Gastrocnemius medialis (tissue), 4 donors: ENCODE measurements at regions not wholly inside any gene's neighbourhood (a gene's known extent, or its start where the extent isn't known, plus 50 kb on each side); places are given as distances from the start of the nearest gene placed in this dataset.

Experiments
- ATAC-seq, 2 donors: fragments of 150-250 bp; one replicate each; pipeline ENCODE4 v1.9.1; 2016
- DNase-seq, 2 donors: peaks; one replicate each; pipeline ENCODE4 v3.0.0-alpha.2; 2019
- H3K27ac ChIP-seq, 4 donors: fragments of 200-600 bp; sonication (generic); 1 replicate in 1 of 4; 2 replicates in 3 of 4; pipeline ENCODE4 v1.5.1; 2016 to 2018; ENCODE audit warnings: mild to moderate bottlenecking in 2 of 4, moderate library complexity in 1 of 4
- H3K27me3 ChIP-seq, 3 donors: fragments of 200-600 bp; sonication (generic) in 2 of 3; 1 replicate in 1 of 3; 2 replicates in 2 of 3; pipeline versions ENCODE4 v1.5.1 to v1.6.0; 2016 to 2019; ENCODE audit warnings: mild to moderate bottlenecking in 1 of 3, moderate library complexity in 1 of 3
- H3K36me3 ChIP-seq, 2 donors: fragments of 200-600 bp; sonication (generic) in 1 of 2; one replicate each; pipeline ENCODE4 v1.5.1; 2017 to 2018
- H3K4me1 ChIP-seq, 2 donors: fragments of 200-600 bp; sonication (generic) in 1 of 2; one replicate each; pipeline ENCODE4 v1.5.1; 2016 to 2017; ENCODE audit warnings: mild to moderate bottlenecking in 2 of 2
- H3K4me3 ChIP-seq, 4 donors: fragments of 200-600 bp; sonication (generic) in 3 of 4; 1 replicate in 1 of 4; 2 replicates in 3 of 4; pipeline ENCODE4 v1.5.1; 2016 to 2019; ENCODE audit warnings: mild to moderate bottlenecking in 2 of 4
- H3K9me3 ChIP-seq, 3 donors: fragments of 200-600 bp; sonication (generic) in 2 of 3; 1 replicate in 1 of 3; 2 replicates in 2 of 3; pipeline ENCODE4 v1.5.1; 2016 to 2019
- CTCF ChIP-seq, 5 experiments: fragments of 450-650 bp in 3 of 5; fragments of 200-600 bp in 2 of 5; sonication (generic) in 2 of 5; IDR thresholded peaks in 4 of 5; conservative IDR thresholded peaks in 1 of 5; 1 replicate in 4 of 5; 2 replicates in 1 of 5; pipeline ENCODE4 v1.5.1; 2016 to 2019; ENCODE audit warnings: antibody characterized with exemption in 5 of 5, mild to moderate bottlenecking in 3 of 5, moderate library complexity in 3 of 5
- POLR2A ChIP-seq, 2 donors: fragments of 450-650 bp; IDR thresholded peaks; one replicate each; pipeline ENCODE4 v1.6.1; 2017; ENCODE audit warnings: antibody characterized with exemption in 2 of 2, mild to moderate bottlenecking in 2 of 2, moderate library complexity in 2 of 2
- in situ Hi-C, 4 donors: fragments of 200-750 bp; cut with MboI; loops; one replicate each; pipeline versions ENCODE4 v1.15.0 to v1.8.0; 2017; ENCODE audit warnings: low sequenced_read_pairs in 4 of 4
- intact Hi-C: fragments of 100-400 bp; cut with DNase I; formaldehyde crosslinking; loops from one replicate; pipeline ENCODE4 v1.15.1; 2023; ENCODE audit warnings: low total_unique reads

DNA sequence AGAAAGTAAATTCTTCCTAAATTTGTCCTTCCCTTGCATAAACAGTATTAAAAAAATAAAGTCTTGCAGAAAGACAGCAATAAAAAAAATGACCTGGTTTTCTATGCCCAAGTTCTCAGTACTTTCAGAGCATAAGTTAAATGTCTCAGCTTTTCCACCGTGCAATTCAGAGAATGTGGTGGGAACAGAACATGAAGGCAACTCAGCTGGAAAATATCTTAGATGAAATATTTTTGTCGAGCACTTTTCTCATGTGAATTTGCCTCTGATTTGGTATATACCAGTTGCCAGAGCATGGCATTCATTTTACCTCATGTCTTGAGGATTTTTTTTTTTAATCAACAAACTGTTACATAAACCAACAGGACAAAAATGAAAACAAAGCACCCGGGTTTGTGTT is 176.1 kb downstream of the CETN3 start:
- Histone ChIP-seq H3K9me3 (no peaks in the 10 kb centered on the region), H3K4me3 (no peak overlapping the region), H3K4me1 (no peaks in the 10 kb centered on the region), H3K36me3 (no peaks in the 10 kb centered on the region), H3K27ac (no peak overlapping the region), H3K27me3 (no peaks in the 10 kb centered on the region)
- in situ Hi-C loops (no loop called here), intact Hi-C loops (no loop called here)
- no peak for TF ChIP-seq CTCF (IDR thresholded peaks at IDR 0.05 in 4 of 5, conservative IDR thresholded peaks at IDR 0.05 in 1 of 5)
- TF ChIP-seq POLR2A (IDR thresholded peaks at IDR 0.05) = no peak
- ATAC-seq = no peak
- no peak for DNase-seq

GRCh38 chr5:90231688-90232087 is 177.9 kb downstream of the CETN3 start:
- no peak for TF ChIP-seq POLR2A (IDR thresholded peaks at IDR 0.05)
- no peak for TF ChIP-seq CTCF (IDR thresholded peaks at IDR 0.05 in 4 of 5, conservative IDR thresholded peaks at IDR 0.05 in 1 of 5)
- no peak for ATAC-seq
- H3K27ac ChIP-seq = no peak overlapping the region

GRCh38 chr5:90227683-90228082 is 181.9 kb downstream of the CETN3 start:
- no peak overlapping the region for H3K27ac ChIP-seq
- intact Hi-C loops (no loop called here), in situ Hi-C loops (no loop called here)
- no peak for TF ChIP-seq POLR2A (IDR thresholded peaks at IDR 0.05)
- no peak for TF ChIP-seq CTCF (IDR thresholded peaks at IDR 0.05 in 4 of 5, conservative IDR thresholded peaks at IDR 0.05 in 1 of 5)
- no peak overlapping the region for H3K4me3 ChIP-seq
- H3K27me3 ChIP-seq = no peaks in the 10 kb centered on the region
- H3K36me3 ChIP-seq = no peaks in the 10 kb centered on the region
- ATAC-seq (no peak), DNase-seq (no peak)
- no peaks in the 10 kb centered on the region for H3K9me3 ChIP-seq
- H3K4me1 ChIP-seq = no peaks in the 10 kb centered on the region

More at GRCh38 chr5:90231688-90232087, 177.9 kb downstream of the CETN3 start:
- DNase-seq = no peak
- Histone ChIP-seq H3K9me3 (no peaks in the 10 kb centered on the region), H3K36me3 (no peaks in the 10 kb centered on the region), H3K4me1 (no peaks in the 10 kb centered on the region), H3K27me3 (no peaks in the 10 kb centered on the region), H3K4me3 (no peak overlapping the region)
- in situ Hi-C loops (no loop called here), intact Hi-C loops (no loop called here)

DNA sequence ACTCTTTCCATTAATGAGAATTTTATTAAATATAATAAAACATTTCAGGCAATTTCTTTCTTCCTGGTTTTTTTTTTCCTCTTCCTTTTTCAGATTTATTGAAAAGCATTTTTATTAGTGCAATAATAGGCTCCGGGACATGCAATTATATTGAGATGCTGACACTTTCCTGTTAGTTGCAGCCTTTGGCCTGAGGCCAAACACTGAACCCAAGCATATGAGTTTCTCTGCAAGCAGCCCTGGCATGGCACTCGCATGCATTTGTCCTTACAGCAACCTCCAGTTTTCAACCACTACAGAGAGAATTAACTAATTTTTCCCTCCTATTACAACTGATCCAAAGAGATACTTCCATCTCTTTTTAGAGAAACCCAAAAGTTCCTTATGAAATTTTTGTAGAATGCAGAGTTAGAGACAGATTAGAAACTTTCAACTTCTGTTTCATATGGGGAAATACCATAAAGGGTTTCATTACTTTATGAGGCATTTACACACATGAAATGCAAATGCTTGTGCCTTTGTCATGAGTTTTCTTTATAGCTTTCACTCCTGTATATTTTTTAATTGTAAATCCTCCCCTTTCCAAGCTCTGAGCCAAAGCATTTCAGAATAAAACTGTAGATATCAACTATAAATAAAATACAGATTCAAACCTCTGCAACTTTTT is 183.0 kb downstream of the CETN3 start:
- Histone ChIP-seq H3K27me3 (no peaks in the 10 kb centered on the region), H3K4me3 (no peak overlapping the region), H3K36me3 (no peaks in the 10 kb centered on the region), H3K27ac (no peak overlapping the region), H3K9me3 (no peaks in the 10 kb centered on the region), H3K4me1 (no peaks in the 10 kb centered on the region)
- intact Hi-C loops = no loop called here
- ATAC-seq (no peak), DNase-seq (no peak)
- in situ Hi-C loops = no loop called here
- TF ChIP-seq CTCF (IDR thresholded peaks at IDR 0.05 in 4 of 5, conservative IDR thresholded peaks at IDR 0.05 in 1 of 5) (no peak), POLR2A (IDR thresholded peaks at IDR 0.05) (no peak)

GRCh38 chr5:90224342-90224741 is 185.2 kb downstream of the CETN3 start:
- intact Hi-C loops (no loop called here), in situ Hi-C loops (no loop called here)
- no peaks in the 10 kb centered on the region for H3K4me1 ChIP-seq
- TF ChIP-seq CTCF (IDR thresholded peaks at IDR 0.05 in 4 of 5, conservative IDR thresholded peaks at IDR 0.05 in 1 of 5) (no peak), POLR2A (IDR thresholded peaks at IDR 0.05) (no peak)
- DNase-seq (no peak), ATAC-seq (no peak)
- no peak overlapping the region for H3K4me3 ChIP-seq
- H3K27ac ChIP-seq = no peak overlapping the region
- no peaks in the 10 kb centered on the region for H3K36me3 ChIP-seq
- no peaks in the 10 kb centered on the region for H3K9me3 ChIP-seq
- no peaks in the 10 kb centered on the region for H3K27me3 ChIP-seq
